Head of caudate nucleus (tissue), 42 donors: ENCODE measurements at regions not wholly inside any gene's neighbourhood (a gene's known extent, or its start where the extent isn't known, plus 50 kb on each side); places are given as distances from the start of the nearest gene placed in this dataset.
"Not testable (repeated sequence)": the region's sequence is repeated elsewhere in the genome, so short reads cannot be mapped to it uniquely, and the experiment has no call there.

Source experiments
- DNase-seq, 42 donors: peaks; one replicate each; pipeline versions ENCODE4 v3.0.0 to v3.0.0-alpha.2; 2020 to 2021; ENCODE audit warnings: mixed read lengths in 7 of 42
- intact Hi-C: fragments of 100-400 bp; cut with DNase I; formaldehyde crosslinking; loops from one replicate; pipeline ENCODE4 v1.15.0; 2022

- intact Hi-C loops: no loop called here
Observed at GRCh38 chr18:73047688-73048087, 179.9 kb upstream of the NETO1 start.

DNA sequence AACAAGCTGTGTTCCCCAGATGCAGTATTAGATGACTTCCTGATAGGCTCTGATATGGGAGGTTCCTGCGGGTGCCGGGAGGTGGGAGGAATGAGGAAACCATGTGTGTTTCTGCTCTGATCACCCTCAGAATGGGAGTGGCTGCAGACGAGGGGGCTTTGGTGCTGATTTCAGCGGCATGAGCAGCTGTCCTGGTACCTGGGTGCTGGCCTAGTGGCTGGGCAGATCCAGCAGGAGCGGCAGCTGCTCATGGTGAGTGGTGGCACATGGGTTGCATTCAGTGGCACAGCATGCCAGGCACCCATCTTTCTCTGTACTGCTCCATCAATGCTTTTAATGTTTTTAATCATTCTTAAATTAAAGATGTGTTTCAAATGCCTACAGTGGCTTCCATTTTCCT lies 177.2 kb upstream of the NETO1 start:
- no peak for DNase-seq
- intact Hi-C loops: no loop called here

More at GRCh38 chr18:73047688-73048087, 179.9 kb upstream of the NETO1 start:
- no peak for DNase-seq

- intact Hi-C loops: no loop called here
- no peak for DNase-seq
Observed at GRCh38 chr18:73043611-73044010, 175.8 kb upstream of the NETO1 start.

DNA sequence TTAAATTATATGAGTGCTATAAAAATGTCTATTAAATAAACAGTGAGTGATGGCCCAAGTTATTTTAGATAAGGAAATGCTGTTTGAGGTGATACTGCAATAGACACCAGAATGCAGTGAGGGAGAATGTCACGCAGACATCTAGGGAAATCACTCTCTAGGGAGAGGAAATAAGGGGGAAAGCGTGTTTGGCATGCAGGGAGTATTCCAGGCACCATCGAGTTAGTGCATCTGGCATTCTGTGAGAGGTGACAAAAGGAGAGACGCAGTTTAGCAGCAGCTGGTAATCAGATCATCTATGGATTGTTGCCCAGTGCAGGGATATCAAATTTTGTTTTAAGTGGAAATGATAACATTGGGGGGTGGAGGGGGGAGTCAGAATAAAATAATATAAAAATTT lies 175.4 kb upstream of the NETO1 start:
- intact Hi-C loops: no loop called here
- no peak for DNase-seq

- intact Hi-C loops: no loop called here
- DNase-seq: no peak
Observed at GRCh38 chr18:73040247-73040646, 172.5 kb upstream of the NETO1 start.

GRCh38 chr18:73038336-73038735 lies 170.5 kb upstream of the NETO1 start:
- intact Hi-C loops: no loop called here
- no peak for DNase-seq

DNA sequence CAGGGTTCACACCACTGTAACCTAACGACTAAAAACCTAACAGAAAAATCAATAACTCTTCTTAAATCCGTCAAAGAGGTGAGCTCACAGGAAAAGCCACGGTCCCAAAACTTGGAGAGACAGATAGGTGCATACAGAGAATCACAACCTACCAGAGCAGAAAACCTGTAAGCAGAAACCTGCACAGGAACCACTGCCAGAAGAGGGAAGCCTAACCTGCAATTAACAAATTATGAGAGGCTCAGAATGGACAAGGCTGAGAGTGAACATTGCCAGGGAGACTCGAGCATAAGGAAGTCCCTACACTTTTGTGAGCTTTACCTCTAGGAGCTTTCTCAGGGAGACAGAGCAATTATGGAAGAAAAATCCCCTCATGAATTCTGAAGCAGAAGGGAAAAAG lies 156.2 kb upstream of the NETO1 start:
- DNase-seq: no peak
- intact Hi-C loops: no loop called here

DNA sequence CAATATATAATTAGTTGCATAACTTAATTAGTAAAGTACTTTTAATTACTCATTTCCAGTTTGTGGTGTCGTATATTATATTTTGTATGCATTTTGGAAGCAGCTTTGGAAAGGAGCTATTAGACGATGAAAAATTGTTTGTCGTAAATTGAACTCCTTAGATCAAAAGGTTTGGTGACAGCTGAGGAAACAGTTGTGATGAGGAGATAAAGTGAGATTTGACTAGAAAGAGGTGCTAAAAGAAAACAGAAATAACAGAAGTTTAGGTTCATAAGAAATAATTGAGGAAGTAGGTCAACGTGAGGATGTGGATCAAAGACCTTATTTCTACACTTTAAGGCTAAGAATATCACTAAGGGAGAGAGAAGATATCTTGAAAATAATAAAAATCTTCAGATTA lies 141.9 kb upstream of the NETO1 start:
- no peak for DNase-seq
- intact Hi-C loops: no loop called here

GRCh38 chr18:73007915-73008308 lies 140.1 kb upstream of the NETO1 start:
- DNase-seq: no peak
- intact Hi-C loops: no loop called here

DNA sequence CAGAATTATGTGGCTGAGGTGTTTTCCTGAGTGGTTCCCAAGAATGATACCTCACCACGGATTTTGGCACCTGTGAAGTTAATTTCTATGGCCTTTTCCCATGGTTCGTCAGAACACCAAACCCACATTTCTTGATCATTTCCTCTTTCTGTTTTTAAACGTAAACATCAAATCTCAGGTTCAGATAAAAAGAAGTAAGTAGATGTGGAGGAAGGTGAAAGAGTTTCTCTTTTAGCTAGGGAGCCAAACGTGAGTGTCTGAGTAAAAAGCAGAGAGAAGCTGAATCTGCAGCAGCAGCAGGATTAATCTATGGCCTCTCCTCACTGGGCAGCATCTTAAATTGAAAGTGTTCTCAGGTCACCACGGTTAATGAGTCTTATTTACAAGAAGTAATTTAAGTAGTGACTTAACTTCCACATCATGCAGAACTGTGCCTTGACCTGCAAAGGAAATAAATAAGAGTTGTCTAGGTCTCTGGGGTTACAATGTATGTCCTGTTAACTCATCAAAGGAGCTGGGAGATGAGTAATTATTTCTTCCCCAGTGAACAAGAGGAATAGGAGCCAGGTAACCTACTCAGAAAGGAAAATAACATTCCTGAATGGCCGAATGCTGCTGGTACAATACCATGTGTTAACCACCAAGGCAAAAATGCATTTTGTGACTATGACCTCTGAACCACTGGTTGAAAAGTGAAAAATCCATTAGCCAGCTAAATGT lies 139.6 kb upstream of the NETO1 start:
- intact Hi-C loops: no loop called here
- no peak for DNase-seq

DNA sequence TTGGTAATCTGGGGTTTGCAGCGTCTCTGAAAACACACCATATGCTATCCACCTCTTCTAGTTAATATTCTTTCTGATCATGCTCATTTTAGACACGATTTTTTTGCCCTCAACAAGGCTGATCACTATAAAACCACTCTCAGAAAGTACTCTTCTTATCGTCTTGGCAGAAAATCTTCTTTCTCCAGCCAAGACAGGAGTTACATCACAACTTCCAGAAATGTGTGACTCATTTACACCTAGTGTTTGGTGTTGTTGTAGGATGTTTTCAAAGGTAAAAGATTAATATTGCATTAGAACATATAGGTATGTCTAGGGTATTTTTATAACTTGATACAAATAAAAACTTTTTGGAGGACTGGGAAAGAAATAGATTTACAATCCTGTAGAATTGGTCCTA lies 138.5 kb upstream of the NETO1 start:
- intact Hi-C loops: no loop called here
- no peak for DNase-seq

- DNase-seq: no peak
- intact Hi-C loops: no loop called here
Observed at GRCh38 chr18:73004260-73004659, 136.5 kb upstream of the NETO1 start.

DNA sequence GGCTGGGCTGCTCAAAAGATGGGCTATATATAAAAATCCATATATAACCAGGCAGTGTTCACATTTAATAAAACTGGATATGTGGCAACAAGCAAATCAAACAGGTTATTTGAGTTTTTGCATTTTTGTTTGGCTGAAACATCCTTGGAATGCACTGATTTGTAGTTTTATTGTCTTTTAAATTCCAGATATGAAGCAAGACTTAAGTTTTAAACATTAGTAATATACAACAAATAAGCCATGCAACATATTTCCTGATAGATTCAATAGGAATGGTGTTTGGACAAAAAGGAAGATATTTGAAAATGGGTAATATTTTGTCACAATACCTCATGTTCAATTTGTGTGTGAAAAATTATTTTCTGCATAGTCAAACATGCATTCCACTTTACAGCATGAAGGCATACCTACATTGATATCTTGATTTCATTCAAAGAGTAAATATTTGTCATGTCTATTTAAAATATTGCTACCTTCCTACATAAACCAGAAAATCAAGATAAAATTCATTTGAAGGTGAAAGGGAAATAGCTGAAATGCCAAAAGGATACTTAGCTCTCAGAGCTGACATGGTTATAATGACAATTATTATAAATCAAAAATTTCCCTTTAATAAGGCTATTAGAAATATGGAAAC lies 132.3 kb upstream of the NETO1 start:
- intact Hi-C loops: no loop called here
- no peak for DNase-seq

GRCh38 chr18:72995558-72995957 lies 127.8 kb upstream of the NETO1 start:
- intact Hi-C loops: no loop called here
- DNase-seq: no peak

- no peak for DNase-seq
- intact Hi-C loops: no loop called here
Observed at GRCh38 chr18:72993250-72993649, 125.5 kb upstream of the NETO1 start.

- intact Hi-C loops: no loop called here
- DNase-seq: no peak
Observed at GRCh38 chr18:72991379-72991778, 123.6 kb upstream of the NETO1 start.

DNA sequence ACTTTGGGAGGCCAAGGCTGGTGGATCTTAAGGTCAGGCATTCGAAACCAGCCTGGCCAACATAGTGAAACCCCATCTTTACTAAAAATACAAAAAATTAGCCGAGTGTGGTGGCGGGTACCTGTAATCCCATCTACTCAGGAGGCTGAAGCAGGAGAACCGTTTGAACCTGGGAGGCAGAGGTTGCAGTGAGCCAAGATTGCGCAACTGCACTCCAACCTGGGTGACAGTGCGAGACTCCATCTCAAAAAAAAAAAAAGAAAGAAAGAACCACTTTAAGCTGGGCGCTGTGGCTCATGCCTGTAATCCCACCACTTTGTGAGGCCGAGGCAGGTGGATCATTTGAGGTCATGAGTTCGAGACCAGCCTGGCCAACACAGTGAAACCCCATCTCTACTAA lies 119.8 kb upstream of the NETO1 start:
- intact Hi-C loops, DNase-seq: not testable (repeated sequence)

- intact Hi-C loops: no loop called here
Observed at GRCh38 chr18:72986103-72986502, 118.3 kb upstream of the NETO1 start.

GRCh38 chr18:72985686-72986085 lies 117.9 kb upstream of the NETO1 start:
- intact Hi-C loops: no loop called here
- no peak for DNase-seq

More at GRCh38 chr18:72986103-72986502, 118.3 kb upstream of the NETO1 start:
- no peak for DNase-seq

DNA sequence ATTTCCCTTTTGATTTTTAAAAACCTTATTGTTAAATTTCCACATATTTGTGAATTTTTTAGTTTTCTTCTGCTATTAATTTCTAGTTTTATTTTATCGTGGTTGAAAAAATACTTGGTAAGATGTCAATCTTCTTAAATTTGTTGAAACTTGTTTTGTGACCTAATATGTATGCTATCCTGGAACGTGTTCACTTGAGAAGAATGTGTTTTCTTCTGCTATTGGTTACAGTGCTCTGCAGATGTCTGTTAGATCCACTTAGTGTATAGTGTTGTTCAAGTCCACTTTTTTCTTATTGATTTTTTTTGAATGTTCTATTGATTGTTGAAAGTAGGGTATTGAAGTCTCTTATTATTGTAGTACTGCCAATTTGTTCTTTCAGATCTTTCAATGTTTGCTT lies 116.5 kb upstream of the NETO1 start:
- DNase-seq: no peak
- intact Hi-C loops: no loop called here

- intact Hi-C loops: no loop called here
- no peak for DNase-seq
Observed at GRCh38 chr18:72973841-72974240, 106.1 kb upstream of the NETO1 start.
